IPS-15b (cell line): ENCODE measurements at regions not wholly inside any gene's neighbourhood (a gene's known extent, or its start where the extent isn't known, plus 50 kb on each side); places are given as distances from the start of the nearest gene placed in this dataset.

Source experiments
- H3K27me3 ChIP-seq: one replicate; pipeline ENCODE4 v1.6.1; 2013; ENCODE audit warnings: low read length; ENCODE audit not compliant: control insufficient read depth, insufficient read depth
- H3K36me3 ChIP-seq: one replicate; pipeline ENCODE4 v1.6.1; 2013; ENCODE audit warnings: low read length; ENCODE audit not compliant: control insufficient read depth, insufficient read depth
- H3K4me1 ChIP-seq: one replicate; pipeline ENCODE4 v1.6.1; 2013; ENCODE audit warnings: mild to moderate bottlenecking, low read length; ENCODE audit not compliant: control insufficient read depth, insufficient read depth
- H3K4me3 ChIP-seq: one replicate; pipeline ENCODE4 v1.5.1; 2013; ENCODE audit warnings: low read depth, low read length
- H3K9ac ChIP-seq: one replicate; pipeline ENCODE4 v1.6.1; 2013; ENCODE audit warnings: low read depth, mild to moderate bottlenecking, low read length
- H3K9me3 ChIP-seq: one replicate; pipeline ENCODE4 v1.6.1; 2013; ENCODE audit warnings: mild to moderate bottlenecking, low read length; ENCODE audit not compliant: control insufficient read depth, insufficient read depth

DNA sequence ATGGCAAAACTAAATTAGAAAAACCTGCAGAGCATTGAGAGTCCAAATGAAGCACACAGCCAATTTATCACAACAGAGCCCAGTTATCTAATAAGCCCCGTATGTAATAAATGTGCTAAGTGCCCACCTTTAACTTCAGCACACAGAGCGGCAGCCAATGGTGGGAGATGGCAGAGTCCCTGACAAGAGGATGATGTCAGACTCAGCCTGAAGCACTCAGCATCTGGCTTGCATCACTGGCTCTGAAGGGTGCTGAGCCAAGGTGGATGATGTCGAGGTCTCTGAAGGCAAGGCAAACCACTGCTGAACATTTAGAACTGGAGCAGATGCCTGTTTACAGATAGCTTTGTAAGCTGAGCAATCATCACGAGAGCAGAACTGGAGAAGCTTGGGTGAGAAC lies 118.3 kb downstream of the NUF2 start:
- Histone ChIP-seq H3K4me1 (peaks cover 11% of the 10 kb centered on the region), H3K4me3 (no peak overlapping the region), H3K9ac (no peak overlapping the region), H3K9me3 (no peaks in the 10 kb centered on the region), H3K27me3 (no peaks in the 10 kb centered on the region), H3K36me3 (no peaks in the 10 kb centered on the region)

DNA sequence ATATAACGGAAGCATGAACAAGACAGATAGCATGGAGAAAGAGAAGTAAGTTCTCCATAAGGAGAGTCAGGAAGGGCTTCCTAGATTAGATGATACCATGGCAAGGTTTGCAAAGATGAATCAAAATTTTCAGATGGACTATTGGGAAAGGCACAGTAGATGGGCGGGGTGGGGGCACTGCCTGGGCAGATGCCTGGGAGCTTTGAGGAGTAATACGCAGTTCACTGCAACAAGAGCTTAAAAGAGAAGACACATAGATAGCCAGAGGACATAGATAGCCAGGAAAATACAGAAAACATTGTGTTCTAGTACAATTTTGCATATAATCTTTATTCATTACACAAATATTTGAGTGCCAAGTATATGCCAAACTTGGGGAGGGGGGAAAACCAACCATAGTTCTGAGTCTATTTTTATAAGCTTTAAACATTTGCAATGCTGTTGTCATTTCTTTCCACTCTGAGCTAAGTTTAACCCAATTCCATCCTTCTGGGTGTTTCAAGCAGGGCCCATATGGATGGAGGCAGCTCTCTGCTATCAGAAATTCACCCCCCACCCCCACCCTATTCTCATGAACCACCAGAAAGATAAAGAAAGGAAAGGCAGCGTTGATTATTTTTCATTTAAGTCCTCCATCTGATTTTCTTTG lies 120.6 kb downstream of the NUF2 start:
- H3K4me3 ChIP-seq: no peak overlapping the region
- no peak overlapping the region for H3K9ac ChIP-seq
- no peaks in the 10 kb centered on the region for H3K9me3 ChIP-seq
- no peaks in the 10 kb centered on the region for H3K27me3 ChIP-seq
- H3K4me1 ChIP-seq: peaks cover 11% of the 10 kb centered on the region
- H3K36me3 ChIP-seq: no peaks in the 10 kb centered on the region

DNA sequence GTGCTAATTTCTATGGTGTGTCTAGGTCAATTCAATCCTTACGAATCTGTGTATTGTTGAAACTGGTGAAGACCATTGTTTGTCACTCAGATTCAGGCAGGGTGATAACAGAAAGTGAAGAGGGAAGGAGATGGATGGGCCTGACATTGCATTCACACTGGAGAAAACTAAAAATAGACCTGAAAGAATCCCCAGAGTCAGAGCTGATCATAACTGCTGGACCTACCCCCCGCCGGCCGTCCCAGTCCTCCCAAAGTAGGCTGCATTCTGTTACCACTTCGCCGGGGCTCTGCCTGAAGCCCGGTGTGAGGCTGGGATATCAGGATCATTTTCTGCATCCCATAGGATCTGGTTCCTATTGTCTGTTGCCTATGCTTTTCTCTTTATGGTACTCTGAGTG lies 121.1 kb downstream of the NUF2 start:
- H3K9me3 ChIP-seq: no peaks in the 10 kb centered on the region
- no peak overlapping the region for H3K4me3 ChIP-seq
- no peaks in the 10 kb centered on the region for H3K27me3 ChIP-seq
- H3K36me3 ChIP-seq: no peaks in the 10 kb centered on the region
- peaks cover 11% of the 10 kb centered on the region for H3K4me1 ChIP-seq
- no peak overlapping the region for H3K9ac ChIP-seq

DNA sequence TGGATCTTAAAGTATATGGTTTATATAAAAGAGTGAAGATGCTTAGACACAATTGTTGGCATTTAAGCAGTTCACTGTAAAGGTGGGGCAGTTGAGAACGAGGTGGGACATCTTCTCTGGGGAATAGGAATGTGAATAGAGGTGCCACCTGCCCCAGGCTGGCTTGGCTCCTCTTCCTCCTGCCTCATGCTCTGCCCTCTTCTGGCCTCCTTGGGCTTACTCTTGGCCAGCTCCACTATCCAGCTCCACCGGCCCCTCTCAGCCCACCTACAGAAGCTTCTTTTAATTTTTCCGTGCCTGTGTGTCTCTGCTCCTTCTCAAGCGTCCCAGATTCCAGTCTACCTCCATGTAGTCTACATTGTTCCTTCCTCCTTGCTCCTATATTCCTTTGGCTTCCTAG lies 122.1 kb downstream of the NUF2 start:
- Histone ChIP-seq H3K27me3 (no peaks in the 10 kb centered on the region), H3K4me1 (peaks cover 11% of the 10 kb centered on the region), H3K4me3 (no peak overlapping the region), H3K36me3 (no peaks in the 10 kb centered on the region), H3K9me3 (no peaks in the 10 kb centered on the region), H3K9ac (no peak overlapping the region)

DNA sequence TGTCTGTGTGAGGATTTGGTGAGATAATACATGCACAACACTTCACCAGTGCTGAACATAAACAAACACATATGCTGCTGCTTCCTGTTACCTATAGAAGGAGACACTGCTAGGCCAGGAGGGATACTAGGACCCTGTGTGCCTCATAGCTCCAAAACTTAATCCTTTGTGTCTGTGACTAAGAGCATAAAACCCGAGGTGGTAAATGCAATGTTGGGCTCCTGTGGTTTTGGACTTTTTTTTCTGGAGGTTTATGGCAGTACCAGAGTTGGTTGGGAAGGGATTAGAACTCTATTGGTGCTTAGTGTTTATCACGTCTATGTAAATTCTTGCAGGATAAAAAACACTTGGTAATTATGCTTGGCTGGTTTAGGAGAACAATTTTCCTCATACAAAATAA lies 122.9 kb downstream of the NUF2 start:
- Histone ChIP-seq H3K36me3 (no peaks in the 10 kb centered on the region), H3K9me3 (no peaks in the 10 kb centered on the region), H3K9ac (no peak overlapping the region), H3K4me1 (peaks cover 11% of the 10 kb centered on the region), H3K27me3 (no peaks in the 10 kb centered on the region), H3K4me3 (no peak overlapping the region)

DNA sequence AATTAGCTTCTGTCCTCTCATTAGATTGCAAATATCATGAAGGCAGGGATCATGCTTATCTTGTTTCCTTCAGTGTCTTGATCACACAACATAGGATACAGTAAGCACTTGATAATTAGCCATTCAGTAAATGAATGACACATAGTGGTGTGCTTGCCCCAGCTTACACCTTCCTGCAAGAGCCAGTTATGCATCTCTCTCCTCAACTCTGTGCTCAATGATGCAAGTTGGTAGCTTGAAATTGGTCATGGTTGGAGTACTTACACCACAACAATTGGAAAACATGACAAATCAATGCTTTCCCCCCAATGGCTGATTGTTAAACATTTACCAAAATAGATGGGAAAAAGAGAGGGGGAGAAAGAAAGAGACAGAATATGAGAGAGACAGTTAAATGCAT lies 129.2 kb downstream of the NUF2 start:
- H3K4me3 ChIP-seq: no peak overlapping the region
- H3K27me3 ChIP-seq: no peaks in the 10 kb centered on the region
- no peaks in the 10 kb centered on the region for H3K4me1 ChIP-seq
- no peak overlapping the region for H3K9ac ChIP-seq
- no peaks in the 10 kb centered on the region for H3K9me3 ChIP-seq
- no peaks in the 10 kb centered on the region for H3K36me3 ChIP-seq

DNA sequence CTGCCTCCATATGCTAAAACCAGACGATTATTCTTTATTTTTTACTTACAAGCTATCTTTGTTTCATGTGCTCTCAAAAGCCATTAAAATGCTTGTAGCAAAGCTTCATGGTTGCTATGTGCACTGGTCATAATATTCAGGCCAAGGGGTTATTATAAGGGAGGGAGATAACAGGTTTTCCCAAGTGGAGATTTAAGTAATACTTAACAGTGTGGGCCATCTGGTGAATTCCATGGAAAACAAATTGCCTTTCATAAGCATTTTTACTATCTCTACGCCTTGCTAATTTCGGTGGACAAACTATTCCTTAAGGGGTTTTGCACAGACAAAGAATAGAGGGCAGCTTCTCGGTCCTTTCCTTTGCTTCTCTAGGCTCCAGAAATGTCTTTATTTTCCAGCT lies 137.8 kb downstream of the NUF2 start:
- Histone ChIP-seq H3K27me3 (no peaks in the 10 kb centered on the region), H3K36me3 (no peaks in the 10 kb centered on the region), H3K9me3 (no peaks in the 10 kb centered on the region), H3K9ac (no peak overlapping the region), H3K4me3 (no peak overlapping the region), H3K4me1 (no peaks in the 10 kb centered on the region)

DNA sequence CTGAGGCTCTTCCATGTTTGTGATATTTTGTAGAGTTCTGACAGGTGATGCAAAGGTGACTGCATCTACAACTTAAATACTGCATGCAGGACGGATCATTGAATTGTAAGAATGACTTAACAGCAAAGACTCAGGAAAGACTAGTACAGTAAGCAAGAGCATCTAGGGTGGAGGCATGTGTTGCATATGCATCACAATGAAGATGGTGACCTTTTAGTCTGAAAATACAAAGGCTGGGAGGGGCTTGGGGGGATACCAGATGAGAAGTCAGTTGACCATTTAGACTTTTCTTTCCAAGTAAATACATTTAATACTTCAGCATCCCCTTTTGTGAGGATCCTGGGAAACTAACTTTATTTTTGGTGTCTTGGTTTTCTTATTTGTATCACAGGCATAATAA lies 145.5 kb downstream of the NUF2 start:
- H3K9me3 ChIP-seq: no peaks in the 10 kb centered on the region
- H3K27me3 ChIP-seq: no peaks in the 10 kb centered on the region
- H3K36me3 ChIP-seq: no peaks in the 10 kb centered on the region

DNA sequence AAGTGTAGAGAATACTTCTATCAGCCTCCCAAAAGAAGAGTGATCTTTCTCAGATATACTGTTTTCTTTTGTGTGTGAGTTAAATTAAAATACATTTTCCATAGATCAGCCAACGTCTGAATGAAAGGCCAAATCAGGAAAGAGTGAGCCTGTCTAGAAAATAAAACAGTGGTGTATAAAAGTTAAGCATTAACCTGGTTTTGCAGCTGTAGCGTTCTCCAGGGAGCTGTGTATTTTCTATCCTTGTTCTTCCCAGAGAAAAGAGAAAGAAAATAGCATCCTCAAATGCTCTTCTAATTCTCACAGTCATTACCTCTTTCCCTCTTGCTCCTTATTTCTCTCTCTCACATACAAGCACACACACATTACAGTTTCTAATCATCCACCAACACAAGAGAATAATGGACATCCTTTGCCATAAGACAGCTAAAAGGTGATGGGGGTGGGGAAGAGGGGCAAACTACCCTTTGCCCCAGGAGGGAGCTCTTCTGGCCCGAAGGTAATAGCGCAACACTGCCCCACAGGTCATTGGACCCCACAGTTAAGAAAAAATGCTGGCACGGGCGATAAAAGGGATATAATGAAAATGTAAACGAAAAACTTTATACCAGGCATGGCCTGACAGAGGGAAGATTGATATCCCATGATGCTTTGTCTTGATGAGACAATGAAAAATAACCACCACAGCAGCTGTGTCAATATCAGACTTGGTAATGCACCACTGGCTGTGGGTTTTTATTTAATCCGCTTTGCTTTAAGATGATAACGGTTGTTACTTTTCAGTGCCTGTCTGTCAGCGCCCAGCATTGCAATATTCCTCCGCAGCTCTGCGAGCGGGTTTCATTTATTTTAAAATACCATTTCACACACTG lies 150.3 kb downstream of the NUF2 start:
- H3K4me3 ChIP-seq: no peak overlapping the region
- no peaks in the 10 kb centered on the region for H3K36me3 ChIP-seq
- H3K27me3 ChIP-seq: no peaks in the 10 kb centered on the region
- peaks cover 5% of the 10 kb centered on the region for H3K4me1 ChIP-seq
- H3K9me3 ChIP-seq: no peaks in the 10 kb centered on the region
- no peak overlapping the region for H3K9ac ChIP-seq

More for the DNA sequence above, 145.5 kb downstream of the NUF2 start:
- no peak overlapping the region for H3K4me3 ChIP-seq
- no peak overlapping the region for H3K9ac ChIP-seq
- H3K4me1 ChIP-seq: peaks cover 8% of the 10 kb centered on the region

DNA sequence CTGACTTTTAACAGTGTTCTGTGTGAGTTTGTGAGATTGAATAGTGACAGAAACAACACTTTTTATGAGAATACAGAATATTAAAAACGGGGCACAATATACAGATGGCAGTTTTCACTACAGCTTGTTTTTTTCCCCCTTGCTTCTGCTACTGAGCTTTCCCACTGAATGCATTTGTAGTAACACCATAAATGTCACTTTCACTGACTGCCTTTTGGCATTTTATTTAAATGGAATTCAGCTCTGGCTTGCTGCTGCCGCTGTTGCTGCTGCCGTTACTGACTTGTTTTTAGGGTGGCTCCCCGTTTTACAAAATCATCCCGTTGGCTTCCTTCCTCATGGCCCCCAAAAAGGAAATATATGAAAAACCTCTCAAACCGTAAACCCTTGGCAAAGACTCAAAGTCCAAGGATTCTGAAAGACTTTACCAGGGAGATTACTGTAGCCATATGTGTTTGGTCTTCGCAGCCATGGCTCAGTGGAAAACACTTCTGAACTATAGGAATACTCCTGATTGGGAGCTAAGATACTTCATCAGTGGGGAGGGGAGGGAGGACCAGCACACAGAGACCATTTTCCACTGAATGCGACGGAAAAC lies 151.0 kb downstream of the NUF2 start:
- Histone ChIP-seq H3K27me3 (no peaks in the 10 kb centered on the region), H3K36me3 (no peaks in the 10 kb centered on the region), H3K4me1 (no peaks in the 10 kb centered on the region), H3K9me3 (no peaks in the 10 kb centered on the region), H3K9ac (no peak overlapping the region), H3K4me3 (no peak overlapping the region)

DNA sequence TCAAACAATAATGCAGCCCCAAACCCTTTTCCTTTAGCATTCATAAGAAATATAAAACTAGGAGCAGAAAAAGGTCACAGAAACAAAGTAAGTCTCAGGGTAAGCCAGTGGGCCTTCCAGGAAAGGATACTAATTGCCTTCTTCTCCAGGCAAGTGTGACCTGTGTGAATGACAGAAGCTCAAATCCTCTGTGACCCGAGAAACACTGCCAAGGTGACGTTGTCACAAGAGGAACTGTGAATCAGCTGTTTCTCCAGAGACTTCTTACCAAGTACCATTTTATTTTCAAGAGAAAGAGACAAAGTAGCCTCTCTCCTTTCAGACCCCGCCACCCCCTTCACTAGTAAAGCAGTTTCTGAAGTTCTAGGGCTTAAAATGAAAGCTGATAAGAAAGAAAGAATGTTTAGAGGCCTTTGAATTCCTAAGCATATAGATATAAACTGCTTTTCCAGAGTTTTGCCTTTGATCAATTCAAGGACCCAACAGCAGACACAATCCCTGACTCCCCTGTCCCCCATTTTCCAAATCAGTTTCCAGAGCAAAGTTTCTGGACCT lies 155.6 kb downstream of the NUF2 start:
- H3K9ac ChIP-seq: no peak overlapping the region
- H3K4me3 ChIP-seq: no peak overlapping the region
- no peaks in the 10 kb centered on the region for H3K36me3 ChIP-seq
- no peaks in the 10 kb centered on the region for H3K9me3 ChIP-seq
- no peaks in the 10 kb centered on the region for H3K4me1 ChIP-seq
- no peaks in the 10 kb centered on the region for H3K27me3 ChIP-seq
